Subcutaneous abdominal adipose tissue (tissue), 5 donors: ENCODE measurements at regions not wholly inside any gene's neighbourhood (a gene's known extent, or its start where the extent isn't known, plus 50 kb on each side); places are given as distances from the start of the nearest gene placed in this dataset.
"Not testable (repeated sequence)": the region's sequence is repeated elsewhere in the genome, so short reads cannot be mapped to it uniquely, and the experiment has no call there.

Experiments
- H3K27ac ChIP-seq: one replicate; pipeline ENCODE4 v1.7.0; 2013; ENCODE audit warnings: low read depth, mild to moderate bottlenecking, inconsistent platforms, low read length, moderate library complexity
- H3K27me3 ChIP-seq, 5 donors: one replicate each; pipeline ENCODE4 v1.7.0; 2013; ENCODE audit warnings: low read length in 5 of 5, inconsistent platforms in 1 of 5; ENCODE audit not compliant: control insufficient read depth in 5 of 5, insufficient read depth in 4 of 5
- H3K36me3 ChIP-seq, 5 donors: one replicate each; pipeline ENCODE4 v1.7.0; 2013; ENCODE audit warnings: low read length in 5 of 5; ENCODE audit not compliant: control insufficient read depth in 5 of 5, insufficient read depth in 5 of 5
- H3K4me1 ChIP-seq, 5 donors: one replicate each; pipeline ENCODE4 v1.7.0; 2013; ENCODE audit warnings: low read length in 5 of 5, mild to moderate bottlenecking in 3 of 5, moderate library complexity in 1 of 5; ENCODE audit not compliant: control insufficient read depth in 5 of 5, insufficient read depth in 5 of 5
- H3K4me3 ChIP-seq, 5 donors: one replicate each; pipeline ENCODE4 v1.7.0; 2013; ENCODE audit warnings: low read length in 5 of 5, low read depth in 1 of 5
- H3K9ac ChIP-seq, 5 donors: one replicate each; pipeline ENCODE4 v1.7.0; 2013; ENCODE audit warnings: low read length in 5 of 5, mild to moderate bottlenecking in 4 of 5, moderate library complexity in 3 of 5
- H3K9me3 ChIP-seq, 5 donors: one replicate each; pipeline ENCODE4 v1.7.0; 2013; ENCODE audit warnings: low read length in 5 of 5; ENCODE audit not compliant: control insufficient read depth in 5 of 5
- donor health status: healthy.
- donor health status: healthy.
- donor health status: healthy.
- donor health status: healthy.
- donor health status: healthy.

DNA sequence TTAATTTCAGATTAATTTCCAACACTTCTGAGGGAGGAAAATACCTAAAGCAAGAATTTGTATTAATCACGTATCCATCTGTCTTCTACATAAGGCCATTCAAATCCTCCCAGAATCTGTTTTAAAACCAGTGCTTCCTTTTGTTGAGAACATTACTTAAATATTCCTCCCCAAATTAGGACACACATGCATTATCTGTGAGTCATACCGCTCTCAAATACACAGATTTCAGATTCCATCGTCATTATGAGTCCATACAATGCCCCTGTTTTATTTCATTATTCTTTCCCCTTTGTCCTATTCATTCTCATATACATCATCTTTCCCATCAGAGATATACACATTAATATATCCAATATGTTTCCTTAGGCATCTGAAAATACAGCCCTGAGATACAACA is 57.3 kb upstream of the PRSS12 start:
- Histone ChIP-seq H3K9me3 (no peaks in the 10 kb centered on the region), H3K4me3 (no peak overlapping the region), H3K27me3 (no peaks in the 10 kb centered on the region), H3K4me1 (no peaks in the 10 kb centered on the region), H3K36me3 (no peaks in the 10 kb centered on the region), H3K27ac (no peak overlapping the region), H3K9ac (no peak overlapping the region)

DNA sequence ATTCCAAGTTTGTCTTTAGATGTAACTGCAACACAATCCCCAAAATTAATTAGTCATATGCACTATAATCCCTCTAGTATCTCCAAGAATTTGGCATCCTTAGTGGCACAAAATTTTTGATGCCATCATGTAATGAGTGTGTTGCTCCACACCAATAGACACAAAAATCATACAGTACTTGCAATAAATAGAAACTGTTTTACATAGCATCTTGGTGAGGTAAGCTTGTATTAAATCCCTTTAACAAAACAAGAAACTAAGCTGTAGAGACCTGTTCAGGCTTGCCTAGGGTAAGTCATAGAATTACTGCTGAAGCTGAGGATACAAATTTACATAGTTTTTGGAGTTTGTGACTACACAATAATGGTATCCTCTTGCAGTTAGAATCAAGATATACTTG is 64.5 kb upstream of the PRSS12 start:
- Histone ChIP-seq H3K4me3 (no peak overlapping the region), H3K9ac (no peak overlapping the region)

DNA sequence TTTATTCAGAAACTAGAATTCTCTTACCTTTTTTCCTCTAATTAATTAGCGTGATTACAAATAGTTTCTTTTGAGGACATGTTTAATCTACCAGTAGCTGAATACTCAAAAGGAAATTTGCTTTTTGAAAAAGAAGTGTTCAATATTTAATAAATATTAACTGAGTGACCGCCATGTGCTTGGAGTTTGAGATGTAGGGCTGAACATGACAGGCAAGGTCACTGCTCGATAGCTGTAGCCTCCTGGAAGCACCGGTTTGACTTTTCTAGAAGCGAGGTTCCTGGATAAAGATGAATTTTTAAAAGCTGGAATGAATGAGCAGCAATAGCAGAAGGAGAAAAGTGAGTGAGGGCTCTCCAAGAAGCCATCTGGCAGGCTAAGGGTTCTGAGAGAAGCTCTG is 65.0 kb upstream of the PRSS12 start:
- H3K27me3 ChIP-seq, H3K9ac ChIP-seq, H3K36me3 ChIP-seq, H3K4me1 ChIP-seq, H3K4me3 ChIP-seq, H3K27ac ChIP-seq, H3K9me3 ChIP-seq: not testable (repeated sequence)

More for the DNA sequence above, 64.5 kb upstream of the PRSS12 start:
- Histone ChIP-seq H3K27ac (no peak overlapping the region), H3K36me3 (no peaks in the 10 kb centered on the region), H3K9me3 (no peaks in the 10 kb centered on the region), H3K4me1 (no peaks in the 10 kb centered on the region), H3K27me3 (no peaks in the 10 kb centered on the region)

DNA sequence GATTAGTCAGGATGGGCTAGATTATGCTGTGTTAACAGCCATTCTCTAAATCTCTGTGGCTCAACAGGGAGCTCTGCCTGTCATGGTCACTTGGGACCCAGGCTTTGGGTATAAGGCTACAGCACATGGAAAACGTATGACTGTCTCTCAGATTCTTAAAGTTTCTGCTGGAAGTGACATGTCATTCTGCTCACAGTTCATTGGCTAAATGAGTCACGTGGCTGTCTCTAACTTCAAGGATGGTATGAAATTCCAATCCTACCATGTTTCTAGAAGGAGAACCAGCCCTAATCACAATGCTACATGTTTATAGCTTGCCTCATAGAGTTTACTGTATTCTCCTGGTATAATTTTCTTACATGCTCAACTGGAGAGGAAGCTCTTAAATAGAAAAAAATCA is 65.6 kb upstream of the PRSS12 start:
- H3K36me3 ChIP-seq, H3K9ac ChIP-seq, H3K27ac ChIP-seq, H3K4me1 ChIP-seq, H3K27me3 ChIP-seq, H3K4me3 ChIP-seq, H3K9me3 ChIP-seq: not testable (repeated sequence)

DNA sequence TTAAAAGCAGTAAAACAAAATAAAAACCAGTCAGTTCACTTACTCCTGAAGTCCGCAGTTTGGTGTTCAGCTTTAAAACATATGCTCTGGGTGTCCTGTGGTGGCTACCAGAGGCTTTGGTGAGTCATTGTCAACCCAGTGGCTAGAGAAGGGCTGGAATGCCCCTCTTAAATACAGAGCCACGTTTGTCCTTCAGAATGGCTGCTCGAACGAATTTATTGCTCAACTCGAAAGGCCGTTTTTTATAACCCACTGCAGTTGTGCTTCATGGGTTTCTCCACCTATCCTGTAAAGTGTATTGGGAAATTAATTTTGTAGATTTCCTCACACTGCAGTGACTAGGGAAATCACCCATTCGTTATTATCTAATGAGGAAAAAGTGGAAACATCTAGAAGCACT is 66.8 kb upstream of the PRSS12 start:
- not testable (repeated sequence) for H3K27ac ChIP-seq, H3K4me1 ChIP-seq

DNA sequence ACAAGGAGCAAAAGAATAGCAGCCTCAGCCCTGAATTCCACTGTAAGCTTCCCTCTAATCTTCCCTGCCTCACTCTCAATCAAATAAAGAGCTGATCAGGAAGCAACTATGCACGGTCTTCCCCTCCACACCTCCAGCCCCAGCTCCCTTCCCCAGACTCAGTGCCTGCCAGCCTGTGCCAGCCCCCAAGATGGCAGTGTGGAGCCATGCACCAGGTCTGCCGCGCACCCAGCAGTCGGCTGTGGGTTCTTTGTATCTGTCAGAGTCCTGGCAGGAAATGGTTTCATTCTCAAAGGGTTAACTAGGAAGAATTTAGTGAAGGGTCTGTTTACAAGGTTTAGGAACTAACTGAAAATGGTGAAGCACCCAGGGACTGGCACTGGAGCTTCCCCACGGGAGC is 71.3 kb upstream of the PRSS12 start:
- not testable (repeated sequence) for H3K36me3 ChIP-seq, H3K4me3 ChIP-seq

More for the DNA sequence above, 66.8 kb upstream of the PRSS12 start:
- H3K9me3 ChIP-seq, H3K36me3 ChIP-seq, H3K9ac ChIP-seq, H3K4me3 ChIP-seq, H3K27me3 ChIP-seq: not testable (repeated sequence)

DNA sequence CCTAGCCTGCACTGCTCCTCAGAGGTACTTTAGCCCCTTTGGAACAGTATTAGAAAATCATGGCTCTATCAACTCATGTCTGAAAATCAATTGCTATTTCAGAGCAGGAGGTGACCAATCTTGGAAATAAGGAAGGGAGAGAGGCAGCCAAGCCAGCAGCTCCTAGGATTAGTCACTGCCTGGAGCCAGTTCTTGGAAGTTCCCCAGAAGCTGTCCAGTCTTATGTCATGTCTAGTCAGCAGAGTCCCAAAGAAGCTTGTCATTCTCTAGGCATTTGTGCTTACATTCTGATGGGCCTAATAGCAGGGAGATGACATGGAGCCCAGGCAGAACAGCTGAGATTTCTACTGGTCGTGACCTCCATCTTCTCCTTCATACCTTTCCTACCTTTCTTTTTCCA is 76.1 kb upstream of the PRSS12 start:
- not testable (repeated sequence) for H3K36me3 ChIP-seq, H3K9me3 ChIP-seq, H3K9ac ChIP-seq, H3K4me1 ChIP-seq, H3K27me3 ChIP-seq, H3K27ac ChIP-seq, H3K4me3 ChIP-seq

More for the DNA sequence above, 71.3 kb upstream of the PRSS12 start:
- H3K9me3 ChIP-seq, H3K27me3 ChIP-seq, H3K9ac ChIP-seq, H3K4me1 ChIP-seq, H3K27ac ChIP-seq: not testable (repeated sequence)

DNA sequence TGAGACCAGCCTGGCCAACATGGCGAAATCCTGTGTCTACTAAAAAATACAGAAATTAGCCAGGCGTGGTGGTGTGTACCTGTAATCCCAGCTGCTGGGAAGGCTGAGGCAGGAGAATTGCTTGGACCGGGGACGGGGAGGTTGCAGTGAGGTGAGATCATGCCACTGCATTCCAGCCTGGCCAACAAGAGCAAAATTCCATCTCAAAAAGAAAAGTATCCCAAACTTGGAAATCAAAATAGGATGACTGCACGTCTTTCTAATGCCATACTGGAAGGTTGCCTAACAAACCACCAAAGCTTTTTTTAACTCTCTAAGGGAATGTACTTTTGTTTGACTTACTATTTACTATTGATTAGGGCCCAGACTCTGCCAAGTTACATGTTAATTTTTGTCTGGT is 79.6 kb upstream of the PRSS12 start:
- H3K4me1 ChIP-seq, H3K27me3 ChIP-seq, H3K27ac ChIP-seq, H3K9me3 ChIP-seq, H3K9ac ChIP-seq, H3K4me3 ChIP-seq, H3K36me3 ChIP-seq: not testable (repeated sequence)

DNA sequence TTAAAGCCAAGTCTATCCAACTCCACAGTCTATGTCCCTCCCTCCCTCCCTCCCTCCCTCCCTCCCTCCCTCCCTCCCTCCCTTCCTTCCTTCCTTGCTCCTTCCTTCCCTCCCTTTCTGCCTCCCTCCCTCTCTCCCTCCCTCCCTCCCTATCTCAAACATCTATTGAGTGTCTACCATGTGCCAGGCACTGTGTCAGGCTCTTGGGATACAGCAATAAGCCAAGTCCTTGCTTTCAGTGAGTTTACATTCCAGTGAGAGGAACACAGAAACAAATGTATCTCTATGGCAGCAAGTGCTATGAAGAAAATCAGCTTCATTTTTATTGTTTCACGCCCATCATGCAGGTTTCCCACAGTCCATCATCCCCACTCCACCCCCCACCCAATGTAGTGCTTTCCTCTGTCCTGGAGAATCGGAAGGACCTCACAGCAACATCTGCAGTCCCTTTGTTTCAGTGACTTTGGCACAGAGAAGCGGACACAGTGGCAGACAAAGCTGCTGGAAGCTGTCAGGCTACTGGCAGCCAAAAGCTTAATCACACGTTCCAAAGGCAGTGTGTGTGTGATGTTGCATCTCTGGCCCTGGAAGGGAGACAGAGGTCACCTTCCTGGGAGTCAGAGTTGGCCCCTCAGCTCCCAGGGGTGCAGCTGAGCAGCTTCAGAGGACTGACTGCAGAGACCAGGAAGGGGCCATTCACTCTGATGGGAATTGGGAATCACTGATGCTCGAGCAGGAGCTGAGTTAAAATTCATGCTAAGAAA is 81.0 kb upstream of the PRSS12 start:
- not testable (repeated sequence) for H3K36me3 ChIP-seq, H3K27me3 ChIP-seq, H3K9me3 ChIP-seq, H3K9ac ChIP-seq, H3K27ac ChIP-seq, H3K4me1 ChIP-seq, H3K4me3 ChIP-seq

DNA sequence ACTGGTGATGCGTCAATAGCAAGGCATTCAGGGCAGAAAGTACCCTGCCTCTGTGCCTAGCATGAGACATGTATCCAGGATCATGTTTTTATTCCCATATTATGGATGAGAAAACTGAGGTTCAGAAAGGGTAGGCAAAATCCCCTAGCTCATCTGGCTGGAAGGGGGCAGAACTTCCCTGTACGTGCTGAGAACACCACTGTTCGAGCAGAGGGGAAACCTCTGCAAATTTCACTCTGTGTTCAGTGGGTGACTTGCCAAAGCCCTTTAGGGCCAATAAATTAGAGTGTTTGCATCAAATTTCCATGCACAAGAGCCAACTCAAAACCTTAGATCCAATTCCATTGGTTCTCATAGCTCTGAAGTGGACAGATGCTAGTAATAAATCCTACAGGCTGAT is 82.6 kb upstream of the PRSS12 start:
- H3K9ac ChIP-seq, H3K27ac ChIP-seq, H3K4me3 ChIP-seq, H3K27me3 ChIP-seq, H3K36me3 ChIP-seq, H3K9me3 ChIP-seq, H3K4me1 ChIP-seq: not testable (repeated sequence)
